Posterior cingulate gyrus (tissue), 11 donors: ENCODE measurements at regions not wholly inside any gene's neighbourhood (a gene's known extent, or its start where the extent isn't known, plus 50 kb on each side); places are given as distances from the start of the nearest gene placed in this dataset.

Experiments used
- DNase-seq, 10 donors: peaks; one replicate each; pipeline versions ENCODE4 v3.0.0 to v3.0.0-alpha.2; 2020 to 2021; ENCODE audit warnings: mixed read lengths in 3 of 10
- intact Hi-C: fragments of 100-400 bp; cut with DNase I; formaldehyde crosslinking; loops from one replicate; pipeline ENCODE4 v1.15.1; 2023

- intact Hi-C loops: no loop called here
- DNase-seq: no peak
These were observed 188.1 kb upstream of the BMP2 start for GRCh38 chr20:6579417-6579816.

- DNase-seq: no peak
- intact Hi-C loops: no loop called here
These were observed 190.0 kb upstream of the BMP2 start for GRCh38 chr20:6577451-6577850.

GRCh38 chr20:6576726-6577125 lies 190.8 kb upstream of the BMP2 start:
- intact Hi-C loops: no loop called here
- no peak for DNase-seq

- DNase-seq: no peak
- intact Hi-C loops: no loop called here
These were observed 191.5 kb upstream of the BMP2 start for GRCh38 chr20:6575912-6576401.

GRCh38 chr20:6566821-6567220 lies 200.7 kb upstream of the BMP2 start:
- DNase-seq: no peak
- intact Hi-C loops: no loop called here

- no peak for DNase-seq
- intact Hi-C loops: no loop called here
These were observed 205.4 kb upstream of the BMP2 start for GRCh38 chr20:6562111-6562510.

GRCh38 chr20:6560978-6561377 lies 206.5 kb upstream of the BMP2 start:
- intact Hi-C loops: no loop called here

GRCh38 chr20:6559791-6560190 lies 207.7 kb upstream of the BMP2 start:
- DNase-seq: no peak
- intact Hi-C loops: no loop called here

More at GRCh38 chr20:6560978-6561377, 206.5 kb upstream of the BMP2 start:
- no peak for DNase-seq

GRCh38 chr20:6558341-6558740 lies 209.1 kb upstream of the BMP2 start:
- intact Hi-C loops: no loop called here
- DNase-seq: no peak

- intact Hi-C loops: no loop called here
- DNase-seq: peak in 3 of 10 donors; percentile 2 to 52 (median 10)
These were observed 233.6 kb upstream of the BMP2 start for GRCh38 chr20:6533761-6534479.

- intact Hi-C loops: no loop called here
- DNase-seq: no peak
These were observed 234.1 kb upstream of the BMP2 start for GRCh38 chr20:6533351-6533750.

GRCh38 chr20:6530779-6531315 lies 236.6 kb upstream of the BMP2 start:
- intact Hi-C loops: no loop called here
- DNase-seq: no peak

GRCh38 chr20:6530254-6530653 lies 237.2 kb upstream of the BMP2 start:
- intact Hi-C loops: no loop called here
- no peak for DNase-seq

- peak in 1 of 10 donors; percentile 38 for DNase-seq
These were observed 241.8 kb upstream of the BMP2 start for GRCh38 chr20:6525447-6526303.

GRCh38 chr20:6524305-6524704 lies 243.2 kb upstream of the BMP2 start:
- intact Hi-C loops: no loop called here
- no peak for DNase-seq

More at GRCh38 chr20:6525447-6526303, 241.8 kb upstream of the BMP2 start:
- intact Hi-C loops: no loop called here

- intact Hi-C loops: no loop called here
- DNase-seq: no peak
These were observed 247.9 kb upstream of the BMP2 start for GRCh38 chr20:6519556-6519955.

GRCh38 chr20:6515261-6515660 lies 252.2 kb upstream of the BMP2 start:
- intact Hi-C loops: no loop called here

GRCh38 chr20:6513599-6513998 lies 253.9 kb upstream of the BMP2 start:
- DNase-seq: no peak
- intact Hi-C loops: no loop called here

More at GRCh38 chr20:6515261-6515660, 252.2 kb upstream of the BMP2 start:
- no peak for DNase-seq

GRCh38 chr20:6509374-6509773 lies 258.1 kb upstream of the BMP2 start:
- DNase-seq: no peak
- intact Hi-C loops: no loop called here

- DNase-seq: no peak
- intact Hi-C loops: no loop called here
These were observed 260.6 kb upstream of the BMP2 start for GRCh38 chr20:6506906-6507305.

- no peak for DNase-seq
- intact Hi-C loops: no loop called here
These were observed 262.7 kb upstream of the BMP2 start for GRCh38 chr20:6504826-6505225.
